NCI-H510A (cell line): ENCODE measurements at regions not wholly inside any gene's neighbourhood (a gene's known extent, or its start where the extent isn't known, plus 50 kb on each side); places are given as distances from the start of the nearest gene placed in this dataset.

ENCODE experiments used
- DNase-seq: peaks from one replicate; lab custom pipeline; 2025; lab: John Stamatoyannopoulos, UW

GRCh38 chr6:114430534-114431124 is 87.8 kb upstream of the HS3ST5 start:
- no peak for DNase-seq

GRCh38 chr6:114428341-114428740 is 85.5 kb upstream of the HS3ST5 start:
- no peak for DNase-seq

- no peak for DNase-seq
Observed at GRCh38 chr6:114421199-114421598, 78.4 kb upstream of the HS3ST5 start.

- DNase-seq: no peak
Observed at GRCh38 chr6:114419175-114419574, 76.4 kb upstream of the HS3ST5 start.

GRCh38 chr6:114418304-114418972 is 75.6 kb upstream of the HS3ST5 start:
- no peak for DNase-seq

- DNase-seq: no peak
Observed at GRCh38 chr6:114407426-114408035, 64.7 kb upstream of the HS3ST5 start.

GRCh38 chr6:114404339-114404955 is 61.6 kb upstream of the HS3ST5 start:
- DNase-seq: no peak

GRCh38 chr6:114403858-114404257 is 61.0 kb upstream of the HS3ST5 start:
- DNase-seq: no peak

GRCh38 chr6:114398481-114398880 is 55.7 kb upstream of the HS3ST5 start:
- DNase-seq: no peak
